Fibroblast of the aortic adventitia (primary cell): ENCODE measurements at regions not wholly inside any gene's neighbourhood (a gene's known extent, or its start where the extent isn't known, plus 50 kb on each side); places are given as distances from the start of the nearest gene placed in this dataset.

Experiments used
- DNase-seq: peaks from one replicate; pipeline ENCODE4 v3.0.0-alpha.2; 2010; ENCODE audit warnings: low read depth
- H3K4me3 ChIP-seq: 2 replicates; pipeline ENCODE4 v1.5.1; 2011; ENCODE audit warnings: low read depth, mild to moderate bottlenecking, control low read depth, low read length, moderate library complexity
- CTCF ChIP-seq: IDR thresholded peaks from 2 replicates; pipeline ENCODE4 v1.5.1; 2011; ENCODE audit warnings: mild to moderate bottlenecking, low read length, control low read depth, inconsistent platforms; ENCODE audit not compliant: insufficient read depth

GRCh38 chr12:77239617-77240016 lies 174.2 kb upstream of the E2F7 start:
- TF ChIP-seq CTCF, result no peak
- no peak for DNase-seq
- no peak overlapping the region for H3K4me3 ChIP-seq

GRCh38 chr12:77238335-77238734 lies 173.0 kb upstream of the E2F7 start:
- TF ChIP-seq CTCF, result no peak
- no peak overlapping the region for H3K4me3 ChIP-seq

GRCh38 chr12:77237896-77238295 lies 172.5 kb upstream of the E2F7 start:
- H3K4me3 ChIP-seq, result no peak overlapping the region
- no peak for DNase-seq
- no peak for TF ChIP-seq CTCF

More at GRCh38 chr12:77238335-77238734, 173.0 kb upstream of the E2F7 start:
- no peak for DNase-seq

- peak; percentile 84 for DNase-seq
- TF ChIP-seq CTCF, result no peak
These were observed 170.7 kb upstream of the E2F7 start for GRCh38 chr12:77236066-77236465.

GRCh38 chr12:77232045-77232444 lies 166.7 kb upstream of the E2F7 start:
- no peak overlapping the region for H3K4me3 ChIP-seq
- DNase-seq, result peak; percentile 94
- TF ChIP-seq CTCF, result no peak

More at GRCh38 chr12:77236066-77236465, 170.7 kb upstream of the E2F7 start:
- H3K4me3 ChIP-seq, result no peak overlapping the region

GRCh38 chr12:77231501-77231918 lies 166.1 kb upstream of the E2F7 start:
- H3K4me3 ChIP-seq, result no peak overlapping the region
- no peak for TF ChIP-seq CTCF

More at GRCh38 chr12:77231501-77231918, 166.1 kb upstream of the E2F7 start:
- peak; percentile 98 for DNase-seq
